ENCODE measurements at regions not wholly inside any gene's neighbourhood (a gene's known extent, or its start where the extent isn't known, plus 50 kb on each side); places are given as distances from the start of the nearest gene placed in this dataset.

DNA sequence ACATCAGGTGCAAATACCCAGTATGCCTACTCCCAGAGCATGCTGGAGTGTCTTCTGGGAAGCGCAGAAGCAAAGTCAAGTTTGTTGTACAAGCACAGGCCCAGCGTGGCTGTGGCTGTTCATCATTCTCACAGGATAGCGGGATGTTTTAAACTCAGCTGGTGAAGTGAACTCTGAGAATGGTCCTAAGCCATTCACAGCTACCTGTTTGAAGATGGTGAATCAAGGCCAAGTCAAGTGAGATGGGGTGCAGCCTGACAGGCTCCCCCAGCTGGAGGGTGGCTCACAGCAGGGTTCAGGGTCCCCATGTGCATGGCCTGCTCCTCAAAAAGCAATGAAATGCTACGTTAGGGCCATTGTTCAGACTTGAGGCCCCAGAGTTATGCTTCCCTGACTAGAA lies 304.7 kb upstream of the FOXQ1 start:
- TF ChIP-seq POLR2A (IDR thresholded peaks at IDR 0.05) (no peak), EP300 (IDR thresholded peaks at IDR 0.05) (no peak)
- TF ChIP-seq, protein P1, sequence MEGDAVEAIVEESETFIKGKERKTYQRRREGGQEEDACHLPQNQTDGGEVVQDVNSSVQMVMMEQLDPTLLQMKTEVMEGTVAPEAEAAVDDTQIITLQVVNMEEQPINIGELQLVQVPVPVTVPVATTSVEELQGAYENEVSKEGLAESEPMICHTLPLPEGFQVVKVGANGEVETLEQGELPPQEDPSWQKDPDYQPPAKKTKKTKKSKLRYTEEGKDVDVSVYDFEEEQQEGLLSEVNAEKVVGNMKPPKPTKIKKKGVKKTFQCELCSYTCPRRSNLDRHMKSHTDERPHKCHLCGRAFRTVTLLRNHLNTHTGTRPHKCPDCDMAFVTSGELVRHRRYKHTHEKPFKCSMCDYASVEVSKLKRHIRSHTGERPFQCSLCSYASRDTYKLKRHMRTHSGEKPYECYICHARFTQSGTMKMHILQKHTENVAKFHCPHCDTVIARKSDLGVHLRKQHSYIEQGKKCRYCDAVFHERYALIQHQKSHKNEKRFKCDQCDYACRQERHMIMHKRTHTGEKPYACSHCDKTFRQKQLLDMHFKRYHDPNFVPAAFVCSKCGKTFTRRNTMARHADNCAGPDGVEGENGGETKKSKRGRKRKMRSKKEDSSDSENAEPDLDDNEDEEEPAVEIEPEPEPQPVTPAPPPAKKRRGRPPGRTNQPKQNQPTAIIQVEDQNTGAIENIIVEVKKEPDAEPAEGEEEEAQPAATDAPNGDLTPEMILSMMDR (IDR thresholded peaks at IDR 0.05): no peak
